DMS 273 (cell line): ENCODE measurements at regions not wholly inside any gene's neighbourhood (a gene's known extent, or its start where the extent isn't known, plus 50 kb on each side); places are given as distances from the start of the nearest gene placed in this dataset.

ENCODE experiments used
- DNase-seq: peaks from one replicate; lab custom pipeline; 2025; ENCODE audit not compliant: unreplicated experiment; lab: John Stamatoyannopoulos, UW

DNA sequence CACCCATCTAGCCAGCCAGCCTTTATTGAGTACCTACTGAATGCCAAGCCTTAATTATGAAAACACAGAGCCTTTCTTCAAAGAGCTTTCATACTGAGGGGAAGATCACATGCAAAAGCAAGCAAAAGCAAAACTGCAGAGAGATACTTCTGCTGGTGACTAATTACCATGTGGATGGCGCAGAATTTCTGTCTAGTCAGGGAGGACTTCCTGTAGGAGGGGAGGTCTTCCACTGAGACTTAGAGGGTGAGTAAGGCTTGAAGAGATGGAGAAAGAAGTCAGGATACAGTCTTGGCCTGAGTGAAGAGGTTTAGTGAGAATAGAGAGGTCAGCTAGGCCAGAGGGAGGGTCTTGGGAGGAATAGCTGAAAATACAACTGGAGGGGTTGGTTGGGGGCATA is 53.9 kb upstream of the CCL2 start:
- no peak for DNase-seq

DNA sequence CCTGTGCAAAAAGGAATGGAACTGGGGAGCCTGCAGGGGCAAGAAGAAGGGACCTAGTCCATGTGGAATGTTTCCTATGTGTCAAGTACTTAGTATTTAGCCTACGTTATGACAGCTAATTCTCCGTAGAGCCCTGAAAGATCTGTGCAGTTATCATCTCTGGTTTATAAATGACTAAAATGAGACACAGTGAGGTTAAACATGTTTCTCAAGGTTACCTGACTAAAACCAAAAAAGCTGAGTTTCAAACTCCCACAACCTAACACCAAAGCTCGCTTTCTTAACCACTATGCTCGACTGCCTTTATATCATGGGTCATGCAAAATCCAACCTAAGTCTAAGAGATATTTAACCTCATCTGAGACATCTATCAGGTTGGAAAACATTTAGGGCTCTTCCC is 53.3 kb upstream of the CCL2 start:
- no peak for DNase-seq

DNA sequence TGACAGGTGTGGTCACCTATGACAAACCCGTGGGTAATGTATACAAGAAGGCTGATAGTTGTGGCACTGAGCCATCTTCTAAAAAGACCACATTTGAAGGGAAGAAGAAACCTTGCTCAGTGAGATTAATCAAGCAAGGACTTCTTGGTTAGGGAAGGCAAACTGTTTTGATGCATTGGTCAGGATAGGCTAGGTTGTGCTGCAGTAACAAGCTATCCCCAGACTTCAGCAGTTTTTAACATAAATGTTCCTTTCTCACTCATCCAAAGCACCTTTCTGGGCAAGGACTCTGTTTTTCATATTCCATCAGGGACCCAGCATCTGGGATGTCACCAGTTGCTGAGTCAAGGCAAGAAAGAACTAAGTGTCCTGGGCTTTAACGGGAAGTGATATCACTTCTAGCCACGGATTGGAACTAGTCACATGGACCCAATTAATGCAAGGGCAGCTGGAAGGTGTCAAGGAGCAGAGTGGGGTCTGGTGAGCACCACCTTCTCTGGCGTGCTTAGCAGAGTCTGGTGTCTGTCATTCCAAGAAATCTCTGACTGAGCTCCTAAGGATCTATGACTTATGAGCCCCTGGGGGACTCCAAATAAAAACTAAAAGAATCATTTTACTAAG is 52.0 kb upstream of the CCL2 start:
- DNase-seq, result no peak

GRCh38 chr17:34204402-34204801 is 50.7 kb upstream of the CCL2 start:
- no peak for DNase-seq
